NCI-H2196 (cell line): ENCODE measurements at regions not wholly inside any gene's neighbourhood (a gene's known extent, or its start where the extent isn't known, plus 50 kb on each side); places are given as distances from the start of the nearest gene placed in this dataset.

ENCODE experiments used
- DNase-seq: peaks from one replicate; lab custom pipeline; 2025; ENCODE audit not compliant: unreplicated experiment; lab: John Stamatoyannopoulos, UW

- DNase-seq, result no peak
Measured at GRCh38 chr3:111339017-111339416, 203.0 kb upstream of the CD96 start.

GRCh38 chr3:111351334-111351733 lies 190.7 kb upstream of the CD96 start:
- no peak for DNase-seq

GRCh38 chr3:111352585-111352984 lies 189.4 kb upstream of the CD96 start:
- DNase-seq, result no peak

- DNase-seq, result no peak
Measured at GRCh38 chr3:111359261-111360030, 182.6 kb upstream of the CD96 start.

- no peak for DNase-seq
Measured at GRCh38 chr3:111362381-111363009, 179.5 kb upstream of the CD96 start.

GRCh38 chr3:111366515-111366914 lies 175.5 kb upstream of the CD96 start:
- DNase-seq, result no peak

GRCh38 chr3:111368056-111368455 lies 173.9 kb upstream of the CD96 start:
- DNase-seq, result no peak

- DNase-seq, result no peak
Measured at GRCh38 chr3:111369958-111370357, 172.0 kb upstream of the CD96 start.

- DNase-seq, result no peak
Measured at GRCh38 chr3:111373239-111373638, 168.8 kb upstream of the CD96 start.

GRCh38 chr3:111373861-111374260 lies 168.1 kb upstream of the CD96 start:
- no peak for DNase-seq

GRCh38 chr3:111385971-111386495 lies 156.0 kb upstream of the CD96 start:
- DNase-seq, result no peak

- no peak for DNase-seq
Measured at GRCh38 chr3:111392894-111393398, 149.1 kb upstream of the CD96 start.

GRCh38 chr3:111412656-111413055 lies 129.3 kb upstream of the CD96 start:
- DNase-seq, result no peak

GRCh38 chr3:111414531-111414930 lies 127.5 kb upstream of the CD96 start:
- DNase-seq, result no peak

GRCh38 chr3:111415018-111415417 lies 127.0 kb upstream of the CD96 start:
- no peak for DNase-seq

GRCh38 chr3:111418391-111418790 lies 123.6 kb upstream of the CD96 start:
- no peak for DNase-seq

- no peak for DNase-seq
Measured at GRCh38 chr3:111428301-111428700, 113.7 kb upstream of the CD96 start.

- no peak for DNase-seq
Measured at GRCh38 chr3:111434941-111435622, 106.9 kb upstream of the CD96 start.

- no peak for DNase-seq
Measured at GRCh38 chr3:111438283-111438682, 103.7 kb upstream of the CD96 start.

GRCh38 chr3:111454551-111454950 lies 87.4 kb upstream of the CD96 start:
- no peak for DNase-seq

- no peak for DNase-seq
Measured at GRCh38 chr3:111465081-111465670, 76.8 kb upstream of the CD96 start.
